OCI-LY1 (cell line): ENCODE measurements at regions not wholly inside any gene's neighbourhood (a gene's known extent, or its start where the extent isn't known, plus 50 kb on each side); places are given as distances from the start of the nearest gene placed in this dataset.
"Not testable (repeated sequence)": the region's sequence is repeated elsewhere in the genome, so short reads cannot be mapped to it uniquely, and the experiment has no call there.

ENCODE experiments used
- H2AFZ ChIP-seq: fragments of 200-600 bp; sonication (generic), shearing (Covaris generic); 2 replicates; pipeline ENCODE4 v1.6.0; 2014; ENCODE audit warnings: antibody characterized with exemption, mild to moderate bottlenecking, low read length
- H3F3A ChIP-seq: fragments of 200-600 bp; sonication (generic), shearing (Covaris generic); 2 replicates; pipeline ENCODE4 v1.6.0; 2014; ENCODE audit warnings: mild to moderate bottlenecking, antibody characterized with exemption, low read length, moderate library complexity; ENCODE audit not compliant: insufficient read depth
- H3K27ac ChIP-seq: fragments of 200-600 bp; sonication (generic); 2 replicates; pipeline ENCODE4 v1.5.1; 2014; ENCODE audit warnings: low read length, mixed run types, mild to moderate bottlenecking, low read depth; ENCODE audit not compliant: poor library complexity, severe bottlenecking
- H3K27me3 ChIP-seq: fragments of 200-600 bp; sonication (generic); 2 replicates; pipeline ENCODE4 v1.6.0; 2014; ENCODE audit warnings: antibody characterized with exemption, mild to moderate bottlenecking, low read length, moderate library complexity; ENCODE audit not compliant: insufficient read depth
- H3K36me3 ChIP-seq: fragments of 200-600 bp; sonication (generic); 2 replicates; pipeline ENCODE4 v1.6.1; 2014; ENCODE audit warnings: mild to moderate bottlenecking, antibody characterized with exemption, low read length, moderate library complexity, mixed read lengths; ENCODE audit not compliant: insufficient read depth
- H3K4me1 ChIP-seq: fragments of 200-600 bp; sonication (generic); 2 replicates; pipeline ENCODE4 v1.5.1; 2014; ENCODE audit warnings: mild to moderate bottlenecking, low read length, moderate library complexity; ENCODE audit not compliant: insufficient read depth, severe bottlenecking
- H3K4me2 ChIP-seq: fragments of 200-600 bp; sonication (generic), shearing (Covaris generic); 2 replicates; pipeline ENCODE4 v1.6.1; 2014; ENCODE audit warnings: low read length
- H3K4me3 ChIP-seq: fragments of 200-600 bp; sonication (generic); 2 replicates; pipeline ENCODE4 v1.5.1; 2014; ENCODE audit warnings: low read length, low read depth, mild to moderate bottlenecking, mixed read lengths; ENCODE audit not compliant: poor library complexity, severe bottlenecking
- H3K79me2 ChIP-seq: fragments of 200-600 bp; shearing (Covaris generic); 2 replicates; pipeline ENCODE4 v1.6.1; 2016; ENCODE audit warnings: mixed run types, low read length, mixed read lengths; ENCODE audit not compliant: insufficient read depth
- H3K9ac ChIP-seq: fragments of 200-600 bp; sonication (generic), shearing (Covaris generic); 2 replicates; pipeline ENCODE4 v1.6.1; 2014; ENCODE audit warnings: mild to moderate bottlenecking, low read length, mixed read lengths
- H3K9me2 ChIP-seq: fragments of 200-600 bp; sonication (generic), shearing (Covaris generic); 2 replicates; pipeline ENCODE4 v1.6.1; 2014; ENCODE audit warnings: low read depth, mild to moderate bottlenecking, low read length, mixed read lengths
- H3K9me3 ChIP-seq: fragments of 200-600 bp; shearing (Covaris generic); 2 replicates; pipeline ENCODE4 v1.6.1; 2014; ENCODE audit warnings: low read length, mixed read lengths
- H4K20me1 ChIP-seq: fragments of 200-600 bp; sonication (generic), shearing (Covaris generic); 2 replicates; pipeline ENCODE4 v1.6.0; 2016; ENCODE audit warnings: mild to moderate bottlenecking, low read length; ENCODE audit not compliant: insufficient read depth
- EZH2 ChIP-seq: fragments of 200-600 bp; sonication (generic), shearing (Covaris generic); IDR thresholded peaks from 2 replicates; pipeline ENCODE4 v1.8.0; 2017; ENCODE audit warnings: borderline replicate concordance, mixed run types, mild to moderate bottlenecking, antibody characterized with exemption, low read length, moderate library complexity, mixed read lengths
- TF ChIP-seq, protein P1 (sequence below): fragments of 200-600 bp; sonication (generic), shearing (Covaris generic); IDR thresholded peaks from 2 replicates; pipeline ENCODE4 v1.5.1; 2017; ENCODE audit warnings: mild to moderate bottlenecking, antibody characterized with exemption, low read length, moderate library complexity, mixed read lengths

DNA sequence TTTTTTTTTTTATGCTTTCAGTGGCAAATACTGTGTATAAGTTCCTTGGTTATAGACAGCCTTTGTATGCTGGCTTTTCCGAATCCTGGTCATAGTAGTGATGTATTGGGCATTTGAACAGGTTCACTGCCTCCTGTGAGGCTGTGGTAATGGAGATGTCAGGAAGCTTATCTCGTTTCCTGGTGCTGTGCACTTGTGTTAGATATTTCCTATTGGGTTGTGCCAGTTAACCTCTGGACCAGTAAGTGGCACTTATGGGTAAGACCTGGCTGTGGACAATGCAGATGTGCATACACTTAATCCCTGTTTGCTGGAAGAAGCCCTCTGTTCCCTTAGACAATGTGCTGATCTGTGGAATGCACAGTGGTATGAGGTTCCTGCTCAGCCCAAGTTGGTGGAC lies 135.4 kb upstream of the KITLG start:
- no peaks in the 10 kb centered on the region for H3F3A ChIP-seq
- H3K4me2 ChIP-seq = no peak overlapping the region
- H3K9me3 ChIP-seq = no peaks in the 10 kb centered on the region
- H3K4me3 ChIP-seq = no peak overlapping the region
- H3K9me2 ChIP-seq = no peaks in the 10 kb centered on the region
- H3K36me3 ChIP-seq = no peaks in the 10 kb centered on the region
- TF ChIP-seq EZH2 = no peak
- TF ChIP-seq, protein P1, sequence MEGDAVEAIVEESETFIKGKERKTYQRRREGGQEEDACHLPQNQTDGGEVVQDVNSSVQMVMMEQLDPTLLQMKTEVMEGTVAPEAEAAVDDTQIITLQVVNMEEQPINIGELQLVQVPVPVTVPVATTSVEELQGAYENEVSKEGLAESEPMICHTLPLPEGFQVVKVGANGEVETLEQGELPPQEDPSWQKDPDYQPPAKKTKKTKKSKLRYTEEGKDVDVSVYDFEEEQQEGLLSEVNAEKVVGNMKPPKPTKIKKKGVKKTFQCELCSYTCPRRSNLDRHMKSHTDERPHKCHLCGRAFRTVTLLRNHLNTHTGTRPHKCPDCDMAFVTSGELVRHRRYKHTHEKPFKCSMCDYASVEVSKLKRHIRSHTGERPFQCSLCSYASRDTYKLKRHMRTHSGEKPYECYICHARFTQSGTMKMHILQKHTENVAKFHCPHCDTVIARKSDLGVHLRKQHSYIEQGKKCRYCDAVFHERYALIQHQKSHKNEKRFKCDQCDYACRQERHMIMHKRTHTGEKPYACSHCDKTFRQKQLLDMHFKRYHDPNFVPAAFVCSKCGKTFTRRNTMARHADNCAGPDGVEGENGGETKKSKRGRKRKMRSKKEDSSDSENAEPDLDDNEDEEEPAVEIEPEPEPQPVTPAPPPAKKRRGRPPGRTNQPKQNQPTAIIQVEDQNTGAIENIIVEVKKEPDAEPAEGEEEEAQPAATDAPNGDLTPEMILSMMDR = no peak
- no peaks in the 10 kb centered on the region for H3K79me2 ChIP-seq
- no peak overlapping the region for H2AFZ ChIP-seq
- H4K20me1 ChIP-seq = no peaks in the 10 kb centered on the region
- H3K27me3 ChIP-seq = no peaks in the 10 kb centered on the region
- no peak overlapping the region for H3K27ac ChIP-seq
- H3K9ac ChIP-seq = no peak overlapping the region
- no peaks in the 10 kb centered on the region for H3K4me1 ChIP-seq

DNA sequence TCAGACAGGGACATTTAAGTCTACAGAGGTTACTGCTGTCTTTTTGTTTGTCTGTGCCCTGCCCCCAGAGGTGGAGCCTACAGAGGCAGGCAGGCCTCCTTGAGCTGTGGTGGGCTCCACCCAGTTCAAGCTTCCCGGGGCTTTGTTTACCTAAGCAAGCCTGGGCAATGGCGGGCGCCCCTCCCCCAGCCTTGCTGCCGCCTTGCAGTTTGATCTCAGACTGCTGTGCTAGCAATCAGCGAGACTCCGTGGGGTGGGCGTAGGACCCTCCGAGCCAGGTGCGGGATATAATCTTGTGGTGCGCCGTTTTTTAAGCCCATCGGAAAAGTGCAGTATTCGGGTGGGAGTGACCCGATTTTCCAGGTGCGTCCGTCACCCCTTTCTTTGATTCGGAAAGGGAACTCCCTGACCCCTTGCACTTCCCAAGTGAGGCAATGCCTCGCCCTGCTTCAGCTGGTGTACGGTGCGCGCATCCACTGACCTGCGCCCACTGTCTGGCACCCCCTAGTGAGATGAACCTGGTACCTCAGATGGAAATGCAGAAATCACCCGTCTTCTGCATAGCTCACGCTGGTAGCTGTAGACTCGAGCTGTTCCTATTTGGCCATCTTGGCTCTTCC lies 134.1 kb upstream of the KITLG start:
- not testable (repeated sequence) for H2AFZ ChIP-seq, H3K9me3 ChIP-seq, H3K36me3 ChIP-seq, H3K27ac ChIP-seq, H3K9me2 ChIP-seq, H3K4me3 ChIP-seq, H3K4me1 ChIP-seq, H3K27me3 ChIP-seq, H3K79me2 ChIP-seq, H3K9ac ChIP-seq, H3F3A ChIP-seq, H3K4me2 ChIP-seq, H4K20me1 ChIP-seq

GRCh38 chr12:88707800-88708199 lies 127.5 kb upstream of the KITLG start:
- Histone ChIP-seq H3K9ac (no peak overlapping the region), H3F3A (no peaks in the 10 kb centered on the region), H3K36me3 (no peaks in the 10 kb centered on the region), H4K20me1 (no peaks in the 10 kb centered on the region), H3K4me3 (no peak overlapping the region), H3K4me1 (no peaks in the 10 kb centered on the region), H3K27me3 (no peaks in the 10 kb centered on the region), H3K4me2 (no peak overlapping the region), H2AFZ (no peak overlapping the region), H3K9me3 (no peaks in the 10 kb centered on the region), H3K79me2 (no peaks in the 10 kb centered on the region), H3K9me2 (no peaks in the 10 kb centered on the region), H3K27ac (no peak overlapping the region)
- TF ChIP-seq, protein P1 = no peak
- no peak for TF ChIP-seq EZH2

GRCh38 chr12:88706286-88706685 lies 126.0 kb upstream of the KITLG start:
- no peak overlapping the region for H3K9ac ChIP-seq

More at GRCh38 chr12:88706286-88706685, 126.0 kb upstream of the KITLG start:
- Histone ChIP-seq H3K36me3 (no peaks in the 10 kb centered on the region), H3K4me3 (no peak overlapping the region), H4K20me1 (no peaks in the 10 kb centered on the region), H3K9me2 (no peaks in the 10 kb centered on the region), H3K27me3 (no peaks in the 10 kb centered on the region), H3K4me1 (no peaks in the 10 kb centered on the region), H3K4me2 (no peak overlapping the region), H3K9me3 (no peaks in the 10 kb centered on the region), H2AFZ (no peak overlapping the region), H3F3A (no peaks in the 10 kb centered on the region), H3K79me2 (no peaks in the 10 kb centered on the region), H3K27ac (no peak overlapping the region)
- TF ChIP-seq EZH2 = no peak
- TF ChIP-seq, protein P1 = no peak
